ENCODE measurements at regions not wholly inside any gene's neighbourhood (a gene's known extent, or its start where the extent isn't known, plus 50 kb on each side); places are given as distances from the start of the nearest gene placed in this dataset.

GRCh38 chr15:38053776-38054175, 119.3 kb downstream of the TMCO5A start (continued):
- TF ChIP-seq CBX5 (IDR thresholded peaks at IDR 0.05; ENCODE audit: low read depth, low read length), result no peak
- no peak for TF ChIP-seq TEAD4 (IDR thresholded peaks at IDR 0.05; ENCODE audit: low read depth, low read length)
- no peak for TF ChIP-seq SIRT6 (IDR thresholded peaks at IDR 0.05; ENCODE audit: low read length)
